ENCODE measurements at regions not wholly inside any gene's neighbourhood (a gene's known extent, or its start where the extent isn't known, plus 50 kb on each side); places are given as distances from the start of the nearest gene placed in this dataset.

GRCh38 chr10:47207281-47207615, 92.7 kb upstream of the GDF10 start:
- no peak overlapping the region for H3K4me3 ChIP-seq (ENCODE audit: low read length)
- no peak overlapping the region for H3K27ac ChIP-seq (ENCODE audit: low read length)
- DNase-seq = no peak
- H3K9me3 ChIP-seq (ENCODE audit: control insufficient read depth, low read depth, low read length) = no peaks in the 10 kb centered on the region
- WGBS (ENCODE audit: insufficient coverage, low lambda C conversion rate) = no CpG with 5 or more reads among the region's 4 CpGs
- H3K4me1 ChIP-seq (ENCODE audit: control insufficient read depth, insufficient read depth, low read length) = no peaks in the 10 kb centered on the region
- H3K27me3 ChIP-seq (ENCODE audit: control insufficient read depth, insufficient read depth, low read length) = no peaks in the 10 kb centered on the region
- no peaks in the 10 kb centered on the region for H3K36me3 ChIP-seq (ENCODE audit: control insufficient read depth, insufficient read depth, low read length)

GRCh38 chr10:47207894-47208469, 92.0 kb upstream of the GDF10 start:
- Histone ChIP-seq H3K36me3 (ENCODE audit: control insufficient read depth, insufficient read depth, low read length) (no peaks in the 10 kb centered on the region), H3K4me3 (ENCODE audit: low read length) (no peak overlapping the region), H3K9me3 (ENCODE audit: control insufficient read depth, low read depth, low read length) (no peaks in the 10 kb centered on the region), H3K27me3 (ENCODE audit: control insufficient read depth, insufficient read depth, low read length) (no peaks in the 10 kb centered on the region), H3K4me1 (ENCODE audit: control insufficient read depth, insufficient read depth, low read length) (no peaks in the 10 kb centered on the region), H3K27ac (ENCODE audit: low read length) (no peak overlapping the region)
- DNase-seq = no peak
- 82% methylated on average over 2 of the region's 5 CpGs for WGBS (ENCODE audit: insufficient coverage, low lambda C conversion rate)

GRCh38 chr10:47209466-47209865, 90.5 kb upstream of the GDF10 start:
- H3K4me1 ChIP-seq (ENCODE audit: control insufficient read depth, insufficient read depth, low read length) = no peaks in the 10 kb centered on the region
- WGBS (ENCODE audit: insufficient coverage, low lambda C conversion rate) = no CpG with 5 or more reads among the region's 1 CpG
- H3K36me3 ChIP-seq (ENCODE audit: control insufficient read depth, insufficient read depth, low read length) = no peaks in the 10 kb centered on the region
- DNase-seq = no peak
- H3K27me3 ChIP-seq (ENCODE audit: control insufficient read depth, insufficient read depth, low read length) = no peaks in the 10 kb centered on the region
- H3K27ac ChIP-seq (ENCODE audit: low read length) = no peak overlapping the region
- no peak overlapping the region for H3K4me3 ChIP-seq (ENCODE audit: low read length)
- no peaks in the 10 kb centered on the region for H3K9me3 ChIP-seq (ENCODE audit: control insufficient read depth, low read depth, low read length)

- Histone ChIP-seq H3K27me3 (ENCODE audit: control insufficient read depth, insufficient read depth, low read length) (peaks cover 7% of the 10 kb centered on the region), H3K9me3 (ENCODE audit: control insufficient read depth, low read depth, low read length) (no peaks in the 10 kb centered on the region), H3K36me3 (ENCODE audit: control insufficient read depth, insufficient read depth, low read length) (no peaks in the 10 kb centered on the region), H3K4me1 (ENCODE audit: control insufficient read depth, insufficient read depth, low read length) (no peaks in the 10 kb centered on the region), H3K27ac (ENCODE audit: low read length) (no peak overlapping the region), H3K4me3 (ENCODE audit: low read length) (no peak overlapping the region)
- no peak for DNase-seq
These were observed 85.5 kb upstream of the GDF10 start for GRCh38 chr10:47214520-47214919.

- Histone ChIP-seq H3K4me3 (ENCODE audit: low read length) (no peak overlapping the region), H3K27me3 (ENCODE audit: control insufficient read depth, insufficient read depth, low read length) (peaks cover 7% of the 10 kb centered on the region), H3K9me3 (ENCODE audit: control insufficient read depth, low read depth, low read length) (no peaks in the 10 kb centered on the region), H3K36me3 (ENCODE audit: control insufficient read depth, insufficient read depth, low read length) (no peaks in the 10 kb centered on the region), H3K27ac (ENCODE audit: low read length) (no peak overlapping the region), H3K4me1 (ENCODE audit: control insufficient read depth, insufficient read depth, low read length) (no peaks in the 10 kb centered on the region)
- WGBS (ENCODE audit: insufficient coverage, low lambda C conversion rate) = 75% methylated on average over 1 of the region's 3 CpGs
- DNase-seq = no peak
These were observed 82.9 kb upstream of the GDF10 start for GRCh38 chr10:47217113-47217512.

- H3K27ac ChIP-seq (ENCODE audit: low read length) = no peak overlapping the region
- DNase-seq = no peak
- no peak overlapping the region for H3K4me3 ChIP-seq (ENCODE audit: low read length)
- no peaks in the 10 kb centered on the region for H3K4me1 ChIP-seq (ENCODE audit: control insufficient read depth, insufficient read depth, low read length)
- peaks cover 7% of the 10 kb centered on the region for H3K27me3 ChIP-seq (ENCODE audit: control insufficient read depth, insufficient read depth, low read length)
- no CpG with 5 or more reads among the region's 5 CpGs for WGBS (ENCODE audit: insufficient coverage, low lambda C conversion rate)
- H3K36me3 ChIP-seq (ENCODE audit: control insufficient read depth, insufficient read depth, low read length) = no peaks in the 10 kb centered on the region
- H3K9me3 ChIP-seq (ENCODE audit: control insufficient read depth, low read depth, low read length) = no peaks in the 10 kb centered on the region
These were observed 81.2 kb upstream of the GDF10 start for GRCh38 chr10:47218803-47219202.

- no CpG with 5 or more reads among the region's 4 CpGs for WGBS (ENCODE audit: insufficient coverage, low lambda C conversion rate)
- Histone ChIP-seq H3K9me3 (ENCODE audit: control insufficient read depth, low read depth, low read length) (no peaks in the 10 kb centered on the region), H3K36me3 (ENCODE audit: control insufficient read depth, insufficient read depth, low read length) (no peaks in the 10 kb centered on the region), H3K27ac (ENCODE audit: low read length) (no peak overlapping the region), H3K4me1 (ENCODE audit: control insufficient read depth, insufficient read depth, low read length) (no peaks in the 10 kb centered on the region), H3K4me3 (ENCODE audit: low read length) (no peak overlapping the region), H3K27me3 (ENCODE audit: control insufficient read depth, insufficient read depth, low read length) (peaks cover 13% of the 10 kb centered on the region)
- no peak for DNase-seq
These were observed 77.5 kb upstream of the GDF10 start for GRCh38 chr10:47222461-47222860.

GRCh38 chr10:47223236-47223635, 76.8 kb upstream of the GDF10 start:
- Histone ChIP-seq H3K27ac (ENCODE audit: low read length) (no peak overlapping the region), H3K27me3 (ENCODE audit: control insufficient read depth, insufficient read depth, low read length) (peaks cover 15% of the 10 kb centered on the region), H3K4me3 (ENCODE audit: low read length) (no peak overlapping the region), H3K4me1 (ENCODE audit: control insufficient read depth, insufficient read depth, low read length) (no peaks in the 10 kb centered on the region), H3K9me3 (ENCODE audit: control insufficient read depth, low read depth, low read length) (no peaks in the 10 kb centered on the region), H3K36me3 (ENCODE audit: control insufficient read depth, insufficient read depth, low read length) (no peaks in the 10 kb centered on the region)
- DNase-seq = no peak
- no CpG with 5 or more reads among the region's 1 CpG for WGBS (ENCODE audit: insufficient coverage, low lambda C conversion rate)

- no peaks in the 10 kb centered on the region for H3K4me1 ChIP-seq (ENCODE audit: control insufficient read depth, insufficient read depth, low read length)
- no peaks in the 10 kb centered on the region for H3K36me3 ChIP-seq (ENCODE audit: control insufficient read depth, insufficient read depth, low read length)
- 14% methylated on average over 1 of the region's 2 CpGs for WGBS (ENCODE audit: insufficient coverage, low lambda C conversion rate)
- no peaks in the 10 kb centered on the region for H3K9me3 ChIP-seq (ENCODE audit: control insufficient read depth, low read depth, low read length)
- peaks cover 8% of the 10 kb centered on the region for H3K27me3 ChIP-seq (ENCODE audit: control insufficient read depth, insufficient read depth, low read length)
- no peak overlapping the region for H3K4me3 ChIP-seq (ENCODE audit: low read length)
- no peak overlapping the region for H3K27ac ChIP-seq (ENCODE audit: low read length)
- DNase-seq = no peak
These were observed 75.3 kb upstream of the GDF10 start for GRCh38 chr10:47224546-47225218.

- DNase-seq = no peak
- Histone ChIP-seq H3K4me3 (ENCODE audit: low read length) (no peak overlapping the region), H3K4me1 (ENCODE audit: control insufficient read depth, insufficient read depth, low read length) (no peaks in the 10 kb centered on the region), H3K36me3 (ENCODE audit: control insufficient read depth, insufficient read depth, low read length) (no peaks in the 10 kb centered on the region), H3K27me3 (ENCODE audit: control insufficient read depth, insufficient read depth, low read length) (peaks cover 8% of the 10 kb centered on the region), H3K27ac (ENCODE audit: low read length) (no peak overlapping the region), H3K9me3 (ENCODE audit: control insufficient read depth, low read depth, low read length) (no peaks in the 10 kb centered on the region)
- WGBS (ENCODE audit: insufficient coverage, low lambda C conversion rate) = no CpG with 5 or more reads among the region's 8 CpGs
These were observed 74.6 kb upstream of the GDF10 start for GRCh38 chr10:47225219-47225927.

All from large intestine (tissue), 3 donors.